PFSK-1 (cell line): ENCODE measurements at regions not wholly inside any gene's neighbourhood (a gene's known extent, or its start where the extent isn't known, plus 50 kb on each side); places are given as distances from the start of the nearest gene placed in this dataset.

Experiments
- FOXP2 ChIP-seq: optimal IDR thresholded peaks from 2 replicates; pipeline ENCODE3; 2011; ENCODE audit warnings: borderline replicate concordance, control low read depth, inconsistent platforms; ENCODE audit not compliant: insufficient read depth; ENCODE audit errors: extremely low read length, extremely low read depth
- POLR2AphosphoS5 ChIP-seq: IDR thresholded peaks from 2 replicates; pipeline ENCODE4 v1.6.1; 2012; ENCODE audit warnings: low read depth, mild to moderate bottlenecking, control low read depth, low read length, moderate library complexity
- REST ChIP-seq, 2 experiments: IDR thresholded peaks; 2 replicates each; pipeline versions ENCODE4 v1.6.1 to v1.8.0; 2011 to 2012; ENCODE audit warnings: low read depth in 2 of 2, low read length in 2 of 2, control low read depth in 1 of 2, inconsistent platforms in 1 of 2, mild to moderate bottlenecking in 1 of 2, moderate library complexity in 1 of 2; ENCODE audit not compliant: insufficient read depth in 1 of 2
- SIN3A ChIP-seq: IDR thresholded peaks from 2 replicates; pipeline ENCODE4 v1.6.1; 2012; ENCODE audit warnings: mild to moderate bottlenecking, low read length, moderate library complexity, borderline replicate concordance; ENCODE audit not compliant: insufficient read depth
- TAF1 ChIP-seq: IDR thresholded peaks from 2 replicates; pipeline ENCODE4 v1.6.1; 2012; ENCODE audit warnings: low read length, control low read depth, borderline replicate concordance; ENCODE audit not compliant: insufficient read depth

- TF ChIP-seq TAF1: no peak
- TF ChIP-seq POLR2AphosphoS5: no peak
- no peak for TF ChIP-seq SIN3A
- no peak for TF ChIP-seq REST (IDR thresholded peaks at IDR 0.05; ENCODE audit: insufficient read depth in 1 of 2, low read depth in 2 of 2, low read length in 2 of 2)
- TF ChIP-seq FOXP2: no peak
Observed at GRCh38 chr2:2493496-2493895, 162.4 kb upstream of the MYT1L start.

GRCh38 chr2:2492800-2493199 is 161.7 kb upstream of the MYT1L start:
- no peak for TF ChIP-seq SIN3A
- no peak for TF ChIP-seq POLR2AphosphoS5
- TF ChIP-seq FOXP2: no peak
- TF ChIP-seq TAF1: no peak
- TF ChIP-seq REST (IDR thresholded peaks at IDR 0.05; ENCODE audit: insufficient read depth in 1 of 2, low read depth in 2 of 2, low read length in 2 of 2): no peak

- TF ChIP-seq FOXP2: no peak
- no peak for TF ChIP-seq SIN3A
Observed at GRCh38 chr2:2491964-2492363, 160.9 kb upstream of the MYT1L start.

GRCh38 chr2:2484301-2484700 is 153.2 kb upstream of the MYT1L start:
- TF ChIP-seq TAF1 (no peak), POLR2AphosphoS5 (no peak), FOXP2 (no peak), REST (IDR thresholded peaks at IDR 0.05; ENCODE audit: insufficient read depth in 1 of 2, low read depth in 2 of 2, low read length in 2 of 2) (no peak), SIN3A (no peak)

GRCh38 chr2:2482851-2483250 is 151.8 kb upstream of the MYT1L start:
- no peak for TF ChIP-seq FOXP2
- no peak for TF ChIP-seq POLR2AphosphoS5
- no peak for TF ChIP-seq REST (IDR thresholded peaks at IDR 0.05; ENCODE audit: insufficient read depth in 1 of 2, low read depth in 2 of 2, low read length in 2 of 2)
- TF ChIP-seq TAF1: no peak
